Loucy (cell line): ENCODE measurements at regions not wholly inside any gene's neighbourhood (a gene's known extent, or its start where the extent isn't known, plus 50 kb on each side); places are given as distances from the start of the nearest gene placed in this dataset.

ENCODE experiments used
- EZH2phosphoT487 ChIP-seq: fragments of 200-600 bp; IDR thresholded peaks from 2 replicates; pipeline ENCODE4 v1.6.1; 2018; ENCODE audit warnings: antibody characterized with exemption, mild to moderate bottlenecking, moderate library complexity, borderline replicate concordance
- TF ChIP-seq, protein P1 (sequence below): fragments of 200-600 bp; sonication (generic); conservative IDR thresholded peaks from 2 replicates; pipeline ENCODE4 v1.5.1; 2014; ENCODE audit warnings: mild to moderate bottlenecking, antibody characterized with exemption, low read length

DNA sequence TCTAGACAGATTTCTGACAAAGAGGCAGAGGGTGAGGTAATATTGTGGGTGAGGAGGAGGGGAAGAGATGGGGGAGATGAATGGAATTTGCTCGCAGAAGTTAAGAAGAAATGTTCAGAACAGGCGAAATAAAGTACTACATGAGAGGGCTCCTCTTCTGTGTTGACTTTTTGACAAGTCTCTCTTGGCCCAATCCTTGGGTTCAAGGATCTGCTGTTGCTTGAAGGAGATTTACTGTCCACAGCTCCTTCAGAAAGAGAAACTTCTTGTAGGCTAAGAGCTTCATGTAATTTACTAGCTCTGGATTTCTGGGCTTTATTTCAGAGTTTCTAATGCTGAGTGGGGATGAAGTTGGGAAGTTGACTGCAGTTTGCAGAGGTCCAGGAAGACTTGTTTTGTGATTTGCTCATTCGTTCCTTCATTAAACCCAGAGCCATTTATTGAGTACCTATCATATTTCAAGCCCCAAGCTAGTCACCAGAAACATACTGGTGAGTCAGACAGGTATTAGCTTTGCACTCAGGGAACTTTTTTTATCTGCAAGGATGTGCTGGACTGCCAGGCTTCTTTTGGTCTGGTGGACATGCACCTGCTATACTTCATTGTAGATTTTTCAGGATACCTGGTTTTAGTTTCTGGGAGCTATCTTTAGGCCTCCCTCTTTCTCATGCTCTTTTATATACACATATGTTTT, 402.9 kb upstream of the CLINT1 start:
- TF ChIP-seq, protein P1, sequence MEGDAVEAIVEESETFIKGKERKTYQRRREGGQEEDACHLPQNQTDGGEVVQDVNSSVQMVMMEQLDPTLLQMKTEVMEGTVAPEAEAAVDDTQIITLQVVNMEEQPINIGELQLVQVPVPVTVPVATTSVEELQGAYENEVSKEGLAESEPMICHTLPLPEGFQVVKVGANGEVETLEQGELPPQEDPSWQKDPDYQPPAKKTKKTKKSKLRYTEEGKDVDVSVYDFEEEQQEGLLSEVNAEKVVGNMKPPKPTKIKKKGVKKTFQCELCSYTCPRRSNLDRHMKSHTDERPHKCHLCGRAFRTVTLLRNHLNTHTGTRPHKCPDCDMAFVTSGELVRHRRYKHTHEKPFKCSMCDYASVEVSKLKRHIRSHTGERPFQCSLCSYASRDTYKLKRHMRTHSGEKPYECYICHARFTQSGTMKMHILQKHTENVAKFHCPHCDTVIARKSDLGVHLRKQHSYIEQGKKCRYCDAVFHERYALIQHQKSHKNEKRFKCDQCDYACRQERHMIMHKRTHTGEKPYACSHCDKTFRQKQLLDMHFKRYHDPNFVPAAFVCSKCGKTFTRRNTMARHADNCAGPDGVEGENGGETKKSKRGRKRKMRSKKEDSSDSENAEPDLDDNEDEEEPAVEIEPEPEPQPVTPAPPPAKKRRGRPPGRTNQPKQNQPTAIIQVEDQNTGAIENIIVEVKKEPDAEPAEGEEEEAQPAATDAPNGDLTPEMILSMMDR = no peak
- TF ChIP-seq EZH2phosphoT487 = no peak
